ENCODE measurements at regions not wholly inside any gene's neighbourhood (a gene's known extent, or its start where the extent isn't known, plus 50 kb on each side); places are given as distances from the start of the nearest gene placed in this dataset.

DNA sequence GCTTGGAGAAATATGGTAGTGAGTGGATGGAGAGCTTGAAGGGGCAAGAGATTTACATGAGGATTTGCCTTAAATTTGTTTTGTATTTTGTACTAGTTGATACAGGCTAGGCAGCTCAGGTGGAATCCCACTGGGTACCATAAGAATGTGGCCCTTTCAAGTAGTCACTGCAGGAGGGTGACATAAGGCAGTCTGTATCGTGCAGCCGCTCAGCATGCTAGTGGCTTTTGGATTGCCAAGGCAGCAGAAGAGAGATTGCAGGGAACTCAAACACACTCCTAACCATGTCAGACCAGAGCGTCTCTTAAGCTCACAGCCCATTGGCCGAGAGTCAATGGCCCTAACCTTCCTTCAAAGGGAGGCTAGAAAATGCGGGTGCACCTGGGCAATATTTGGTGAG is 420.0 kb downstream of the ADGRL2 start:
- DNase-seq: no peak

DNA sequence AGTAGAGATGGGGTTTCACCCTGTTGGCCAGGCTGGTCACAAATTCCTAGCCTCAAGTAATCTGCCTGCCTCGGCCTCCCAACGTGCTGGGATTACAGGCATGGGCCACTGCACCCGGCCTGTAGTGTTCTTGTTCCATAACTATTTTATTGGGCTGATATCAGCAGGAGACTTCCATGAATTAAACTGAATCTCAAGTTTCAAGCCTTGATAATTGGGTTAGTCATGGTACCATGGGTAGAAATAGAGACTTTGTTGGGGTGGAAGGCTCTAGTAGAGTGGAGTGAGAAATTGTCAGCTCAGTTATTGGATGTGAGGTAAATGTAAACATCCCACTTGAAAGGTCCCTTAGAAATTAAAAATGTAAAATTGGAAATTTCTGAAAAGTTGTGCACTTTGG is 419.1 kb downstream of the ADGRL2 start:
- no peak for DNase-seq

DNA sequence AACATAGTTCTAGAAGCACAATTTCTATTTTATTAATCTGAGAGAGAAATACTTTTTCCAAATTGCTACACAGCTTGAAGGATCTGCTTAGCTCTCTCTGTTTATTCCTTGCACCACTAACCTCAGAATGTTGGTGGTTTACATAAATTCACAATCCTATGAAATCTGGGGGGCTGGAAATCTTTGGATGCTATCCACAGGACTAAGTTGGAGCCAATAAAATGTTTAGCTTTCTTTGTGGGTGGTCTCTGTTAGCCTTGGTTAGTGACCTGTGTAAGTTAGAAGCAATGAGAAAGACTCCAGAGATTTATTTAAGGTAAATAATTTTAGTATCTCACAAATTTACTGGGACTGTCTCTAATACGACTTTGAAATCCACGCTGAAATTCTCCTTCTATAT is 418.1 kb downstream of the ADGRL2 start:
- no peak for DNase-seq

DNA sequence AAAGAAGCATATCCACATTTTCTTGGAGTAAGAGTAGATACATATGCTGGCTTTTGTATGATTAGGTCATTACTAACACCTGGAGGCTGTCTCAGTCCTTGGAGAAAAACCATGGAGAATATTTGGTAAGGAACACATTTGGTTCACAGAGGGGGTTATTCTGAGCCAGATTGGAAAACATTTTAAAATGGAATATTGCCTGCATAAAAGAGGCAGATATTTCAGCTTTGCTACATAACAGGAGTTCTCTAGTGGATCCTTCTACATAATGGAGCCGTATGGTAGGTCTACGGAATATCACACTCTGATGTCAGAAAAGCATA is 415.1 kb downstream of the ADGRL2 start:
- DNase-seq: no peak

DNA sequence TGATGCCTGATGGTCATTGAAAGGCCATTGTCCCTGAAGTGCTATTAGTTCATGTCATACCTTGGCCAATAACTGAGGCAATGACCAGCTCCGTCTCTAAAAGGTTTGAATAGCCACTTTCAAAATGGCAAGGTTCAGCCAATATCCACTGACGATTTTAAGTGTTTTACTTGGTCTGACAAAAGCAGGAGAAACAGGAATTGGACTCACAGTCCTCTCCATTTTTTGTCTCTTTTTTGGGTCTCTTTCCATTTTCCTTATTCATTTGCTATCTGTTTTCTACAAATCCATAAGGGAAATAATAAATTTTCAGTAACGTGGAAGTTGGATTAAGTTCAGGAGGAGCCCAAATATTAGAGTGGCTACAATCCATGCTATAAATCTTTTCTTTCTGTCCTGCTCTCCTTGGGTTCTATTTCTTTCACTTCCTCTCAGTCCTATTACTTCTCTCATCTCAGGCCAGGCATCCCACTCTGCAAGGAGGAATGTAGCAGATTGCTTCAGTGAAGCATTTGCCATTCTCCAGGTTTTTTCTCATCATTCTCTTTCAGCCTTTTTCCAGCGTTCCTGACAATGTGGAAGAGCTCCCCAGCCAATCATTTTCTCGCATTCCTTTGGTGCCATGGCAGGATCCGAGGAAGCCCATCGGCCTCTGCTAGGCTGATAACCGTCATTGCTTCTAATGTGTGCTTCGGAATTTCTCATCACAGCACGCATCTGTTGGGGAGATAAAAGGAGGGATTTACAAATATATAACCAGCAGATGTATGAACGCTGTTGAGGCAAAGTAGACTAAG is 414.5 kb downstream of the ADGRL2 start:
- no peak for DNase-seq

DNA sequence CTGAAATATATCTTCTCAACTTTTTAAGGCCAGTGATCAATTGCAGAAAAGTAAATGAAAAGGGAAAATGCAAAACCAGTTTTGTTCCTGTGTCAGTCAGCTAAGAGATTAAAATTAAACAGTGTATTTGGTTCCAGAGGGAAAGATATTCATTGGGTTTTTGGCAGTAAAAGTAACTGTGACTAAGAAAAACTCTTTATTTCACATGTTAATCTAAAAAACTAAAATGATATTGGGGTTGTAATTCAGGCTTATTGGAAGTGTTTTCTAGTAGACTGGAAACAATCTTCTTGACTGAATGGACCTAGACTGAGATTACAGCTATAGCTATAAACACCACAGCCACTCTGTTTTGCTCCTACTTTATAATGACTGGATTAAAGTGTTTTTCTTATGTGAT is 413.9 kb downstream of the ADGRL2 start:
- DNase-seq: no peak

DNA sequence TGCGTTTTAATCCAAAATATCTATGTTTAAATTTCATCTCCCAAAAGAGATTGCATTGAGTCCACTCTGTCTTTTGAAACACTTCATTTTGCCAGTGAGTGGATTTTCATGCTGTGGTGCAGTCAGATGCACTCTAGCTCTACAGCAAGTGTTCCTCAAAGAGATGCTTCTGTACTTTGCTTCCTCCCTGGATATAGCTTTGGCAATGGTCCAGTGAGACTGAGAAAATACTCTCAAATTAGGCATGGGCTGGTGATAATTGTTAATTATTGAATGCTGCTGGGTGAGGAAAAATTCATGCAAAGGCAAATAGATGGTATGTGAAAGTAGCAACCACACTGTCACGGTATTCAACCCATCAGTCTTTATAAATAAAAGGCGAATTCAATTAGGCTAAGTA is 396.9 kb downstream of the ADGRL2 start:
- no peak for DNase-seq

DNA sequence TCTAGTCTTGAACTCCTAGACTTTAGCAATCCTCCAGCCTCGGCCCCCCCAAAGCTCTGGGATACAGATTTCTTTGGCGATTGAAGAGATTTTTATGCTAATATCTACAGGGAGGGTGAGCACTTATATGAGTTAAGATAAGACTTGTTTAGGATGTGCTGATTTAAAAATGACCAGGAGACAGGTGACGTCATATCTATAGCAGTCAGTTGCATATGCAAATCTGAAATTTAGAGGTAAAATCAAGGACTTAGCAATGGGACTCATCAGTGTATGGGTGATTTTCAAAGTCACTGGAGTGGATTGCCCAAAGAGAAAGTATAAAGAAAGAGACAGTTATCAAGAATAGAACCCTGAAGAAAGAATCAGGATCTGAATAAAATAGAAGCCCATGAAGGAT is 394.5 kb downstream of the ADGRL2 start:
- no peak for DNase-seq

DNA sequence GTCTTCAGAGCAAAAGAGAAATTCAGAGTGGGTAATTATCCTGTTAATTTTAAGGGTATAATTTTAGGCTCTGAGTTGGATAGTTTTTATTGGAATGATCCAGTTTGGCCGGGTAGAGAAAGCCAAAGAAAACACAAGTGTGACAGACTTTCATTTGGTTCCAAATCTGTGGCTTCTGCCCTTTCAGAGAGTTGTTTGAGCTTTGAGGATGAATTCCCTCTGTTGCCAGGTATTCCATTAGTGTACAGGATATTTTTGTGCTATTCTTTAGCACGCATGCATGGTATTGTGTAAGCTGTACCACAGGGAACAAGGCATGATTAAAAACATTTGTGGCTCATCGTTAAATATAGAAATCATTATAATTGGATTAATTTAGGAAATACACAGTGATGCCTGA is 384.4 kb downstream of the ADGRL2 start:
- DNase-seq: no peak

DNA sequence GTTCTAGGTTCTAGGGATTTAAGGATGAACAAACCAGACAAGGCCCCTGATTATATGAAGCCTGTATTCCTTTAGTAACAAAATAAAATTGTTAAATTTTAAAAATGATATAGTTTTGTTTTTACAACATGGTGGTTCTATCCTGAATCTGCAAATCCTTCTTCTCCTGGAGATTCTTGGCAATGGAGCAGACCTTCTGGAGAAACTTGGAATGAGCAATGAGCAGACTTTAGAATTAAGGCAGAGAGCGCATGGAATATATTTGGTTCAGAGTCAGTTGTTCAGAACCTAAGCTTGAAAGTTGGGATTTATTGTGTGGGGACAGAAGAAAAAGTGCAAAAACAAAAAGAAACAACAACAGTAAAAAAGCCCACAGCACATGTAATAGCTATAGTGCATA is 381.1 kb downstream of the ADGRL2 start:
- no peak for DNase-seq

DNA sequence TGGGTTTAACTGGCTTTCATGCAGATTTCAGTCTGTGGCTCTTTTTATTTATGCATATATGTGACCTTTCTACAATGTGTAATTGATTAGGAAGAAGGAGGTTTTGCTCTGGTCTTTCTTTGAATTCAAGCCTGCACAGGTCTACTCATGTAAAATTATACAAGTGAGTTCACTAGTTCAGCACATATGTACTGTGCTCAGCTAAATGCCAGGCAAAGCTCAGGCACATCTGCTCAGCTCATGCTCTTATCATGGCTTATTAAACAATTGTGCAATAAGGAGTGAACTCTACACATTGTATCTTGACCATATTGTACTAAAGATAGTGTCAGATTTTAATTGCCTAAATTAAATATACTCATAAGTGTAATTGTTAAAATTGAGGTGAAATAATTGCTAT is 378.4 kb downstream of the ADGRL2 start:
- no peak for DNase-seq

DNA sequence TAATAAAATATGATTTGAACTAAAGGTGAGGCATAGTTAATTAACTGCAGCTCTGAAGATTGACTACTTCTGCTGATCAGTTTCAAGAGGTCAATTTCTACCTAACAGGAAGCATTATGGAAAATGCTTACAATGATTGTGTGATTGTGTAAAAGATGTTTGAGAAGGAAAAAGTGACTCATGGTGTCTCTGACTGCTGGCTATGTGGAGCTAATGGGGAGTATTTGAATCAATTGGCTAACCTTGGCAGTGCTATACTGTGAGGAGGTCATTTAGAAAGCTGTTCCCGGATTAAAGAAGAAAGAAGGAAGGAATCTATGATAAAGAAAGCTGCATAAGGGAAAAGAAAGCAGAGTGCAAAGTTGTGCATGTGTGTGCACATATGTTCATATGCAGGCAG is 376.5 kb downstream of the ADGRL2 start:
- DNase-seq: no peak

DNA sequence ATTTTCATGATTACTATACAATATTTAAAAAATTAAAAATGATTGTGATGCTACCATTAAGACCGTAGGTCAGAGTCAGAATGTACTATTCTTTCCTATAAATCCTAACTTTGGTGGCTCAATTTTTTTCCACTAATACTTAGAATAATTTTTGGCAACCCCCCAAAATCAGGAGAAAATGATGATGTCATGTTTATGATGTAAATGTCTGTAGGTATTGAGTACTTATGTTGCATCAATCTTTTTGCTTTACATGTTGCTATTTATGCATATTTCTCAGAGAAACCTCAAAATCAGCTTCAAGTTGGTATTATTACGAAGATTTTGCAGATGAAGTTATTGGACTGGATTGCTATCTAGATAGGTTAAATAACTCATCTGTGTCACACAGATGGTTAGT is 371.2 kb downstream of the ADGRL2 start:
- DNase-seq: no peak

DNA sequence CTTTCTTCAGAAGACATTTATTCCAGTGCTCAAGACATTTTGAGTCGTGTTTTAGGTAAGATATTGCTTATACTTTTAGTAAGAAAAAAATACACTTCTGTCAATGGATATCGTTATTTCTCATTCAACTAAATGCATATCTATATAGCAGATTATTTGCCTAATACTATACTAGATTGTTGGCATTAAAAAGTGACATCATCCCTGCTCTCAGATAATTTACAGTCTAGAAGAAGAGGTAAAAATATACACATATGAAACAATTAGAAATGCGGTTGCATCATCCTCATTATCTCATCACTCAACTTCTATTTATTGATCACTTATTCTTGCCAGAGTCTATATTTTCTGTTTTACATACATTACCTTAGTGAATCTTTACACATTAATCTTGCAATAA is 367.7 kb downstream of the ADGRL2 start:
- no peak for DNase-seq

DNA sequence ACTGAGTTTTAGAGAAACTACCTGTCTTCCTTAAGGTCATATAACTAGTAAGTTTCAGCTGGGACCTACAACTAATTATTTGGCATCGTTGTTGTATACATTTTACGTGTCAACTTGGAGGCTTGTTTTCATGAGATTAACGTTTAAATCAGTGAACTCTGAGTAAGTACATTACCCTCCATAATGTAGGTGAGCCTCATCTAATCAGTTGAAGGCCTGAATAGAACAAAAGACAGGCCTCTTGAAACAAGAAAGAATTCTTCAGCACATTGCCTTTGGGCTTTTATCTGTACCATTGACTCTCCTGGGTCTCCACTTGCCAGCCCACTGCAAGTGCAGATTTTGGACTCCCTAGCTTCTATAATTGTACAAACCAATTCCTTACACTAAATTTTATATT is 364.6 kb downstream of the ADGRL2 start:
- no peak for DNase-seq

DNA sequence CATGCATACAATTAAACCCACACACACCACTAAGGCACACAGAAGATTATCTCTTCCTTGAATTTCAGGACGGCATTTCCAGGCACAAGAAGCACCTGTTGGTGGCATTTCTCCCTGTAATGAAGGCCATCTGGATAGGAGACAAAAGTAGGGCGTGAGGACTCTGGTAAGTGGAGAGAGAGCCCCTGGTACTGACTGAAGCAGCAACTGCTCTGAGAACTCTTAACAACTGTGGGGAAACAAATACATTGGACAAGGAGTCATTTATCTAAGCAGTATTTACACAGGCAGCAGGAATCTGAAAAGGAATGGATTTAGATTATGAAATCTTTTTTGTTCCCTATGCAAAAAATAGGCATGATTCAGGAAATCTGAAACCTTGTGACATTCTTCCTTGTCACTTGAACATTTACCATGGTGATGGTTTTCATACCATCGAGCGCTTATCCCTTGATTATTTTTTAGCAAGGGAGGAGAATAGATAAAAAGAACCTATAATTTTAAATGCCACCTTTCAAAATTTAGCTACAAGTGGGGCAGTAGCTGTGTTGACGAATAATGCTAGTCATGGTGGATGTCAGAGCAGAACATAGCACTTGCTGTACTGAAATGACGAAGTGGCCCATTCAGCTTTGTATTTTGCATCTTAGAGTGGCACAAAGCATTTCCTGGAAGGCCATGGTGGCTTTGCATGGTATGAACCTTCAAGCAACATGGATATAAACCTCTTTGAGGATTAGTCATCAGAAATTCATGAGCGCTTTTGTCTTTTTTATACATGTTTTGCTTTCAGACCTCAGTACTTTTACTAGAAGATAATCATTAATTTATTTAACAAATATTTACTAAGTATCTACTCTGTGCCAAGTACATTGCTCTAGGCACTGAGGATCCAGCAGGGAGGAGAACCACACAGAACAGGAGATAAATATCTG is 362.0 kb downstream of the ADGRL2 start:
- DNase-seq: no peak

DNA sequence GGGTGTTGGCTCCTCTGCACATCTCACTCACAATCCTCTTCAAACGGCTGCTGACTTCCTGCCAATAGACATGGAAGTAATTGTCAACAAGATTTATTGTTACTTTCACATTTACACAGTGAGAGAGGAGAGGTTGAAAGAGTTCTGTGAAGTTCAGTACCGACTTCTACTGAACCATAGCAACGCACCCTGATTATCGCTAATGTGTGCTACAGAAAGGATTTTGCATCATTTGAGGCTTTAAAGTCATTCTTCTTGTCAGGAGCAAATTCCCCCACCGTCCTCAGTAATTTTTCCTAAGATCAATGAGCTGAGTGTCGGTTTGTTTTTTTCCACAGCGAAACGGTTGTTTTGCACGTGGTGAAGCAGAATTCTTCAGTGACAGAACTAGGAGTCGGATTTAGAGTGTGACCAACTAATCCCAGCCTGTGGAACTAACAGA is 361.0 kb downstream of the ADGRL2 start:
- DNase-seq: no peak

DNA sequence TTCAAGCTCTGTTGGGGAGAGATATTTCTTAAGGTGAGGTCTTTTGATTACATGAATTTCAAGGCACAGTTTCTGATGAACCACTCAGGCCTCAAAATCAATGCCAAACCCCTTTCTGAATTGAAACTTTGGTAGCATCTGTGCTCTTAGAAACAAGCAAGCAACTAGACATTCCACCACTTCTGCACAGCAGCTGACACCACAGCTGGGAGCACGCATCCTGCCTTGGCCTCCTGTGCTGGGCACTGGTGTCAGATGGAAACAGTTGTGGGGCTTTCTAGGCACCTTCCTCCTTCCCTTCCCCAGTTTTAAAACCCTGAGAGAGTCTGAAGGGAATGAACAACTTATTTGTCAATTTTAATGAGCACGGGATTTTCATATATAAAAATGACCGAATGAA is 360.2 kb downstream of the ADGRL2 start:
- no peak for DNase-seq

DNA sequence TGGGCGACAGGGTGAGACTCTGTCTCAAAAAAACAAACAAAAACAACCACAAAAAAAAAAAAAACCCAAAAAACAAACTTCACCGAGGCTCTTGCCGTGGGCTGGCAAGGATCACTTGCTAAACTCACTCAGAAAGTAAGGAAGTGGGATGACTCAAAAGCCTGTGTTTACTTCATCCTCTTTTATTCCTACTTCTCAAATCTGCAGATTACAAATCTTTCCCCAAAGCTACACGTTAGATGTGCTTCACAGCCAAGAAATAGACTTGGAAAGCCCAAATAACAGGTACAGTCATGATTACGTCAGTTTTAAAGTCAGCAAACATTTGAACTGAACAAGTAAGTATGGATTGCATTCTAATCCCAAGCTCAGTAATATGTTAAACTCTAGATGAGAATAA is 359.3 kb downstream of the ADGRL2 start:
- no peak for DNase-seq

DNA sequence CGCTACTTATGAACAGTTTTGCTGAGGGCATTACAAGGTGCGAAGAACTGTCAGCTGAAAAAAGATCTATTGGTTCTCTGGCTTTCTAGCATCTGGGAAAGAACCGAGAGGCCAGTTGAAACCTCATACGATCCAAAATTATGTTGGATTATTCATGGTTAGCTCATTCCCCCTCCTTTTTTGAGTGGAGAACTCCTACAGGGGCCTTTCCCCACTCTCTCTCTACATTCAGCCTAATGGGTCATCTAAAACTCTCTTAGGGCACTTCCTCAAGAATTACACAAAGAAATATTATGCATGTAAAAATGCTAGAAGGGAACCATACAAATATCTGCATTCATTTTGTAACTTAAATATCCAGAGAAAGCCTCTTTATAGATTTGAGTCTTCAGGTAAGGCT is 358.2 kb downstream of the ADGRL2 start:
- DNase-seq: no peak

DNA sequence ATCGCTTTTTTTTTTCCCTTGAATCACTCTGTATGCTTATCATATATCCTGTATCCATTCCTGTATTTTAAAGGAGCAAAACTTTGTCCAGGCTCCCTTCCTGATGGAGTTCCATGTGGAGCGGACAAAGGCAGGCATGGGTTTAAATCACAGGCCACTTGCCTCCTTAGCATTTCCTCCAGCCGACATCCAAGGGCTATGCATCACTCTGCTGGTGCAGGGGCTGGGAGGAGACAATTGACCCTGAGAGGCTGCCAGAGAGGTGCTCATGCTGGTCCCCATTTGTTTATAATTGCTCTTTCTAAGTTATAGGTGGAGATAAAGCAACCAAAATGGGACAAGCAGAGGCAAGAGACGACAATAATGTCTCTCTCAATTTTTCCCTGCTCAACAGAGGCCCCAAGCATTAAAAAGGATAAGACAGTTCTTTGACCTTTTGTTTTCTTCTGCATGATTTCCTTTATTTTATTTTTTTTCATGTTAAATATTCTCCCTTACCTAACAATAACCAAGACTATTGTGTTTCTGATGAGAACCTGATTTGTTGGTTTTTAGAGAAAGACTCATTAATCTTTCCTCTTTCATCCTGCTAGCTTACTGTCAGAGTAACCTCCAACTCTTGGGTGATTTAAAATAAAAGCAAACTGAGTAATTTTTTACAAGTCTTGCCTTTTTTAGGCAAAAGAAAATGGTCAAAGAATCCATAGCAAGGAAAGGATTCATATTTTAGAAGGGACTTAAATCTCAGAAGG is 353.7 kb downstream of the ADGRL2 start:
- DNase-seq: no peak

DNA sequence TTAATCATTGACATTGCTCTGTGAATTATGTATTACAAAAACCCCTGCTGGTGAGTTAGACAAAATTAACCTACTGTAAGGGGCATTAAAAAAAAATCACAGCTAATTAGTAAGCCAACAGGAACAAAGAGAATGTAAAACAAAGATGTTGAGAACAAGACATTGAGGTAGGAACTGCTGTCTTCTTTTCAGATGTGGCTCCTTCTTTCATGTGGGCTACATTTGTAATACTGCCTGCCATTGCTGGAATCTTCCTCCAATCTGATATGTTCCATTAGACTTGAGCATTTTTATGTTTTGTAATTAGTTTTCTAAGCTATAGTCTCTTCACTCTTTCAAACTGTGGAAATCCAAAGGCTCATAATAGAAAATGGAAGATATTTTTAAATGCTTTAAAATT is 353.0 kb downstream of the ADGRL2 start:
- no peak for DNase-seq

DNA sequence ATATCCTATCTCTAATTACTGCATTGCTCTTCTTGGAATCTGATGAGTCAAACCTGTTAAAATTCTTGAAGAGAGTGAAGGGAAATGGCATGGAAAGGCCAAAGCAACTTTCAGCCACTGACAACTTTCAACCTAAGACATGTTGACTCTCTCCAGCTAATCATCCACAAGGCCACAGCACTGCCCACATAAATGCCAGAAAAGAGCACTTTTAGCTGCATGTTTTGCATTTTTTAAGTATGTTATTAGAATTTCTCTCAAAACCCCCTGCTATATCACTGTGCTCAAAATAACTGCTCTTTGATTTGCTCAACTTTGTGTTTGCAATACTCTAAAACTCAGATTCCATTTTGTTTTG is 352.5 kb downstream of the ADGRL2 start:
- DNase-seq: no peak
